Bronchial epithelial cell (primary cell): ENCODE measurements at regions not wholly inside any gene's neighbourhood (a gene's known extent, or its start where the extent isn't known, plus 50 kb on each side); places are given as distances from the start of the nearest gene placed in this dataset.

Experiments used
- DNase-seq: peaks from one replicate; pipeline ENCODE4 v3.0.0-alpha.2; 2010; ENCODE audit warnings: low read depth
- FAIRE-seq: peaks from 2 replicates; lab custom pipeline; 2011; peaks lifted over from hg19 to GRCh38; lab: Jason Lieb, UNC
- H3K27me3 ChIP-seq: 2 replicates; pipeline ENCODE4 v1.5.1; 2011; ENCODE audit warnings: low read length; ENCODE audit not compliant: control insufficient read depth, insufficient read depth
- H3K36me3 ChIP-seq: 2 replicates; pipeline ENCODE4 v1.5.1; 2011; ENCODE audit warnings: low read length; ENCODE audit not compliant: control insufficient read depth, insufficient read depth
- H3K4me3 ChIP-seq: 2 replicates; pipeline ENCODE4 v1.5.1; 2011; ENCODE audit warnings: mild to moderate bottlenecking, low read depth, low read length, control low read depth
- CTCF ChIP-seq: IDR thresholded peaks from 2 replicates; pipeline ENCODE4 v1.5.1; 2011; ENCODE audit warnings: mild to moderate bottlenecking, moderate library complexity, low read length, control low read depth, inconsistent platforms; ENCODE audit not compliant: insufficient read depth, severe bottlenecking

DNA sequence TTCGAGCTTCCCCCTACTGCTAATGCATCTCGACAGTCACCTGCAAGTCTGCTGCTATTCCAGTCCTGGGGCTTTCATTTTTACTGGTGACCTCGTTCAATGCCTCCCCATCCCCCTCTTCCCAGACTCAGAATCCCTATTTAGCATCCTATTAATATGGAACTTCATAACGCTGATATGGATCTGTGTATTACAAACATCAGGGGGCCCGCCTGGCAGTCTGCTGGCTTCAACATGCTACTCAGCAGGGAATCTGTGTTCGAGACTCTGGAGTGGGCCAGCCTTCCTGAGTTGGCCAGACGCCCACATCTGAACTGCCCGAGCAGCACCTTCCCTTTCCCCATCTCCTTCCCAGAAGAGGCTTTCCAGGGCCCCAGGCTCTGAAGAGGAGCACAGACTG lies 173.9 kb upstream of the PPARGC1A start:
- no peak for FAIRE-seq
- no peak for DNase-seq
- no peaks in the 10 kb centered on the region for H3K27me3 ChIP-seq
- TF ChIP-seq CTCF: no peak
- H3K4me3 ChIP-seq: no peak overlapping the region
- H3K36me3 ChIP-seq: no peaks in the 10 kb centered on the region

- Histone ChIP-seq H3K27me3 (no peaks in the 10 kb centered on the region), H3K36me3 (no peaks in the 10 kb centered on the region), H3K4me3 (no peak overlapping the region)
- FAIRE-seq: no peak
- no peak for DNase-seq
- no peak for TF ChIP-seq CTCF
Measured at GRCh38 chr4:24060932-24061331, 171.1 kb upstream of the PPARGC1A start.

DNA sequence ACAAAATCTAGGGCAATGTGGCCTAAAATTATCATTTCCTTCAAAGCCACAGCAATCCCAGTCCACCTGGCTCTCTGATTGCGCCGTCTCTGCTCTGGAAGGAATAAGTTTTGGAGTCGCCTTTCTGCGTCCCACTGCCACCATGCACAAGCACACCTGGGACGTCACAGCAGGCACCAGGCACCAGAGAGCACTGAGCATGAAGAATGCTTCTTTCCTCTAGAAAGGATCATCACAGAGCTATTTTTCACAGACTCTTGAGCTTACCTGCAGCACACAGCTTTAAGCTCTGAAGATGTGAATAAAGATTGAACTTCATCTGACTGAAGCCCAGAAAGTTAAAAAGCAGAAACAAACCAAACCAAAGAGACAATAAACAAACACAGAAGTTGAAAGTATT lies 170.0 kb upstream of the PPARGC1A start:
- no peaks in the 10 kb centered on the region for H3K36me3 ChIP-seq
- no peaks in the 10 kb centered on the region for H3K27me3 ChIP-seq
- FAIRE-seq: no peak
- no peak for DNase-seq
- no peak for TF ChIP-seq CTCF
- H3K4me3 ChIP-seq: no peak overlapping the region

GRCh38 chr4:24057915-24058559 lies 168.2 kb upstream of the PPARGC1A start:
- TF ChIP-seq CTCF: no peak
- FAIRE-seq: no peak
- no peaks in the 10 kb centered on the region for H3K36me3 ChIP-seq
- no peak for DNase-seq
- H3K4me3 ChIP-seq: no peak overlapping the region
- H3K27me3 ChIP-seq: no peaks in the 10 kb centered on the region

DNA sequence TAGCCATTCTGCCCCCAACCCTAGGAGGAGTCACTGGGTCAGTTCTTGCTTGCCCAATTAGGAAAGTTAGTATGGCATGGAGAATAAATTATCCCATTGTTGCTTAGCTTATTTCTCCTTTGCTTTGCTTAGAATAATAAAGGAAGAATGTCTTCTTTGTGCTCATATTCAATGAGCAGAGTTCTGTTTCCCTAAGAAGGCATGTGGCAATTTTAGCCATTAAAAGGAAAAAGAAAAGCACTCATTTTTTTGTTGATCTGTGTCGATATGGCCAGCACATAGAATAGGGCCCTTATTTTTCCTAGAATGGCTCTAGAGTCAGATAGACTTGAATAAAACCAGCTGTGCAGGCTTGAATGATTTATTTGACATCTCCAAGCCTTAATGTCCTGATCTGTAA lies 166.4 kb upstream of the PPARGC1A start:
- FAIRE-seq (no peak), DNase-seq (no peak)
- H3K4me3 ChIP-seq: no peak overlapping the region
- H3K36me3 ChIP-seq: no peaks in the 10 kb centered on the region
- no peaks in the 10 kb centered on the region for H3K27me3 ChIP-seq
- TF ChIP-seq CTCF: no peak

DNA sequence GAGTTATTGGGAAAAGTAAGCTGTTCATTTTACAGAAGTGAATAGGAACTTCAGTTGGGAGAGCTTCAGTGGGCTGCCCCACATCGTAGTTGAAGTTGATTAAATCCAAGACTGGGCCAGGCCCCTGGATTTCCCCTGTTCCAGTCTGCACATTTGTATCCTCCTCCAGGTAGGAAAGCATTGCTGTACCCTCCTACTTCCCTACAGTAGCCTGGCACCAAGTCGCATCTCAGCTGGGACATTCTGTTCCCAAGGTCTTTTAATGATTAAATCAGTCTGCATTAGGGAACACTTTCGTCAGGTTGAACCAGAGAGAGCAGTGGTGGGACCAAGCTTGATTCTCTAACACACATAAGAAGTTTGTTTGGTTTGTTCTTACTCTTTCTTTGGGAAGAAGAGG lies 165.8 kb upstream of the PPARGC1A start:
- DNase-seq: no peak

More for the DNA sequence above, 165.8 kb upstream of the PPARGC1A start:
- no peak for FAIRE-seq
- TF ChIP-seq CTCF: no peak
- H3K36me3 ChIP-seq: no peaks in the 10 kb centered on the region
- H3K27me3 ChIP-seq: no peaks in the 10 kb centered on the region
- no peak overlapping the region for H3K4me3 ChIP-seq
